CD4-positive, alpha-beta T cell treated with Interleukin-15 for 1 hour (primary cell): ENCODE measurements at regions not wholly inside any gene's neighbourhood (a gene's known extent, or its start where the extent isn't known, plus 50 kb on each side); places are given as distances from the start of the nearest gene placed in this dataset.

Experiments used
- DNase-seq: peaks from one replicate; pipeline ENCODE4 v3.0.0-alpha.2; 2020

GRCh38 chr12:68451261-68452077, 119.3 kb upstream of the MDM1 start:
- no peak for DNase-seq

DNA sequence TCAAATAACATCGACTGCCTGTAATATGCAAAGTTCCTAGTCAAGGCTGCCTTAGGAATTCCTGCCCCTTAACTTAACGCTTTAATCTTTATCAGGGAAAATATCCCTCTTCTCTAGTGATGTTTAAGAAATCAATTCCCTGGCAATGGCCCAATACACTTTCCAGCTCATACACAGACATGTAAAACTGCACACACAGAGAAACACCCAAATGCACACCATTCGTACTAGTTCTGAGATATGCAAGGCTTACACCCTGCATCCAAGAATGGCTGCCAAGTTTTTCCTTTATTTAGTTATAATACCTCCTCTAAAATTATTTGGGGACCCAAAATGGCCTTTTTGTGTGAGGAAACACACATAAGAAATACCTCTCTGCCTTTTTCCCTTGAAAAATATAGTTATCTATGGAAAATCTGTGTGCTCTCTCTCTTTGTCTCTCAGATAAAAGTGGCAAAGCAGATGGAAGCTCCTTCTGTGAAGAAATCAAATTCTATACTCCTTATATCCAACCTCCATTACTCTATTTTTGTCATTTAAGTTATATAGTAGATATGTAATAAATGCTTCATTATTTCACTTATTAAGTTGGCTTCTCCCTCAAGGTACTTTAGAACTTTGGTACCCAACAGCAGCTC, 120.0 kb upstream of the MDM1 start:
- no peak for DNase-seq

GRCh38 chr12:68453278-68453677, 121.1 kb upstream of the MDM1 start:
- no peak for DNase-seq

- no peak for DNase-seq
Observed at GRCh38 chr12:68453876-68454275, 121.7 kb upstream of the MDM1 start.

DNA sequence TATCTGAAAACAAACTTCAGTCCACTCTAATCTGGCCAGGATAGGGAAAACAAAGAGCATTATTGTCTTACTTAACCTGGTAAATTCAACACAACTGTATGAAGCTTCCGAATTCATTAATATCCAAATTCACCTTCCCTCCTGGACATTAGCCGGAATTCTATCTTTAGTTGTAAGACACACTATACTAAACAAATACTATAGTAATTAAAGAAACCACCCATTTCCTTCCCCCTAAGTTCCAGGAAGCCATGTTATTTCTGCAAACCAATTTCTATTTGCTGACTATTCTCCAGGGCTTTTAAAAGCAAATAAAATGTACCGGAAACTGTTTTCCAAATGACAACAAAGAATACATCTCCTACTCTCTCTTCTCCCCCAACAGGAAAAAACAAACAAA, 122.7 kb upstream of the MDM1 start:
- DNase-seq, result no peak

DNA sequence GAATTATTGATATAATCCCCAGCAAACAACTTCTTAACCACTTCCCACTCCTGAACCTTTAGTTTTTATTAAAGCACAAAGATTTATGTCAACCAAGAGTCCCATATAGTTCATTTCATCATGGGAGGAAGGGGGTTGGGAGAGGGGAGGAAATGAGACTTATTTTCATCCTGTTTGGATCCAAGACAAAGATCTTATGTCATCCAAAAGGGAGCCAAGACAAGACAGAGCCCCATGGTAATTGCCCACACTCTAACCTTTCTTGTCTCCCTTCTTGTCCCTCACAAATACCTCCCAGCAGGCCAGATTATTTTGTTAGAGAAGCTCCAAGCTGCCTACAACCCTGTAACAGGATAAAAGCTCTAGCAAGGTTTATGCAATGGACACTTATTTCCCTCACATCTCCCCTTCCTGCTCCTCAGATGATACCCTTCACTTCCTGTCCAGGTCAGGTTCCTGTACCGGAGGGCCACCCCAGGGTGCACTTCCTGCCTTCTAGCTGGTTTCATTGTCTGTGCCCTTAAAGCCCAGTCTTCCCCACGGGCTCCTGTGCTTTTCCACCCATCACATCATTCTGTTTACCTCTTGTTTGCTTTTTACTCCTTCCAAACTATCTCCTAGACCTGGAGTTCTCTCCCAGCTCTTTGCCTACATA, 123.7 kb upstream of the MDM1 start:
- DNase-seq, result no peak

DNA sequence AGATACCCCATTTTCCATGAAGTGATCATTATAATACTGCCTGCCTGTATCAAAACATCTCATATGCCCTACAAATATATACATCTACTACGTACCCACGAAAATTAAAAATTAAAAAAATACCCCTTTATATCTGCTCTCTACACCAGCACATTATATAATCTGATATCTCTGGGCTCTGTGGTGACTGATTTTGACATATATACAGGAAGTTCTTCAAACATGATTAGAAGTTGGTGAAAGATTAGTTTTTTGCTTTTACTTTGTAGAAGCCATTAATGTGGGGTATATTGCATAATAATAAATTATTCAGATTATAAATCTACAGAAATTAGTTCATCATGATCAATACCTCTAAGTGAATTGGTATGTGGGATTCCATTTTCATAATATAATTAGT, 126.7 kb upstream of the MDM1 start:
- no peak for DNase-seq

- DNase-seq, result no peak
Observed at GRCh38 chr12:68460236-68460635, 128.1 kb upstream of the MDM1 start.

GRCh38 chr12:68461645-68462044, 129.5 kb upstream of the MDM1 start:
- DNase-seq, result no peak

GRCh38 chr12:68462803-68463202, 130.6 kb upstream of the MDM1 start:
- DNase-seq, result no peak

GRCh38 chr12:68465227-68465626, 133.1 kb upstream of the MDM1 start:
- no peak for DNase-seq

DNA sequence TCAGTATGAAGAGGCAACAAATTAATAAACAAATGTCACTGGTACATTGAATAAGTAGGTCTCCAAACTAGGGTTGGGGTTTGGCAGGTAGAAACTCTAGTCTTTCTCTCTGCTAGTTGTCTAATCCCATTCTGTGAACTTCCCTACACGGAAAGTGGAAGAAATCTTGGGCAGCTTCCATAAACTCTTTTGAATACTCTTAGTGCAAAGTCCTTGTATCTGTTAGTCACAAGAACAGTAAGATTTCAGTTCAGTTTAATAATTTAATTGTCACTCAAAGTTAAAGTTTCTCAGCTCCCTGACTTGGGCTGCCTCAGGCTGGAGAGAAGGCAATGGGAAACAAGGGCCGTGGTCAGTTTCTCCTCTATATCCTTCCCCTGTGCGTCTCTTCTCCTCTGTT, 135.4 kb upstream of the MDM1 start:
- DNase-seq, result no peak

GRCh38 chr12:68468036-68468435, 135.9 kb upstream of the MDM1 start:
- no peak for DNase-seq

GRCh38 chr12:68469113-68469512, 137.0 kb upstream of the MDM1 start:
- DNase-seq, result no peak

DNA sequence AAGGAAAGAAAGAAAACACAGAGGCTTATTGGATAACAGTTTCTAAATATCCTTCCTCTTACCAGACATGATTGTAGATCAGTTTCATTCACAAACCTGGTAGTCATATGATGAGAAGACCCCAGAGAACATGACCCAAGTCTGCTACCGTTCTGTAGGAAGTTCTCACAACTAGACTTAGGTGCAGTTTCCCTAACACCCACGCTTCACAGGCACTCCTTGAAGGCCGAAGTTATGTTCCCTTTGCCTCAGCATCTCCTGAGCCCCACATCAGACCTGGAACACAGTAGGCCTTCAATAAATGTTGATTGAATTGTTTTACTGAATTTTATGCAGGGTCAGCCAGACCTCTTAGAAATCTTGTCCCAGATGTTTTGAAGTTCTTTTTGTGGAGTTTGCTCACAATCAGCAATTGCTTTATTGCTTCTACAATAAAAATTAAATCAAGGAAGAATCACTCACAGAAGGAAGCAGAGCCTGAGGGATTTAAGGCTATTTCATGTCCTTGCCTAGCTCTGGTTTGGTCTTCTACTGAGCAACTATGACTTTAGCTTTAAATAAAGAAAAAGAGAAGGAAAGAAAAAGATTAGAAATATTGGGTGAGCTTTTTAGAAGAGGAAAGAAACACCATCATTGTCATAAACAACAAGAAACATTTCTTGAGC, 138.6 kb upstream of the MDM1 start:
- no peak for DNase-seq

GRCh38 chr12:68474467-68475204, 136.1 kb upstream of the RAP1B start:
- DNase-seq, result no peak

DNA sequence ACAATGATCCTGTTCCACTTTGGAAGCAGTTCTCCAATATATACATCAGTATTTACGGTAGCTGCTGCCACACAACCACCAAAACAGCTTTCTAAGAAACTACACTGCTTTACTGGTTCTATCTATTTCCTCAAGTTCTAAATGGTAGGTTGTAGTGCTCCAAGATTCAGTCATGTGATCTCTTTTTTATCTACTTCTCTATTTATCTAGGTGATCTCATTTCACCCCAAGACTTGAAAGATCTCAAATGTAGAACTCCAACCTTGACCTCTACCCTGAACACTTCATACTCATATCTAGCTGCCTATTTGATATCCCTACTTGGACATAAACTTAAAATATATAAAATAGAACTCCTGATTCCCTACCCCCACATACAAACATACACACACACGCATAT, 133.9 kb upstream of the RAP1B start:
- DNase-seq, result no peak

DNA sequence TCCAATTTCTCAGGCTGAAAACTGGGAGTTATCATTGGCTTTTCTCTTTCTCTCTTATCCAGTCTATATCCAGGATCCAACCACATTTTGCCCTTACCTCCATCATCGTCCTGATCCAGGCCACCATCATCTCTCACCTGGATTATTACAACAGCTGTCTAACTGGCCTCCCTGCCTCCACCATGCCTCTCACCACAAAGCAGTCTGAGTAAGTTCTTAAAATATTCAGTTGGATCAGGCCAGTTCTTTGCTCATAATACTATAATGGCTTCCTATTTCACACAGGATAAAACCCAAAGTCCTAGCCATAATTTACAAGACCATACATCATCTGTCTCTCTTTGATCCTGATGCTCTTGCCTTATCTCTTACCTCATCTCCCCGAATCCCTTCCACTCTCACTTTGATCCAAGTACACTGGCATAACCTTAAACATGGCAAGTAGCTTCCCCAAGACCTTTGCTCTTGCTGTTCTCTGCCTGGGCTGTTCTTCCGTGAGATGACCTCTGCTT, 133.4 kb upstream of the RAP1B start:
- no peak for DNase-seq

GRCh38 chr12:68477906-68478305, 132.8 kb upstream of the RAP1B start:
- no peak for DNase-seq

DNA sequence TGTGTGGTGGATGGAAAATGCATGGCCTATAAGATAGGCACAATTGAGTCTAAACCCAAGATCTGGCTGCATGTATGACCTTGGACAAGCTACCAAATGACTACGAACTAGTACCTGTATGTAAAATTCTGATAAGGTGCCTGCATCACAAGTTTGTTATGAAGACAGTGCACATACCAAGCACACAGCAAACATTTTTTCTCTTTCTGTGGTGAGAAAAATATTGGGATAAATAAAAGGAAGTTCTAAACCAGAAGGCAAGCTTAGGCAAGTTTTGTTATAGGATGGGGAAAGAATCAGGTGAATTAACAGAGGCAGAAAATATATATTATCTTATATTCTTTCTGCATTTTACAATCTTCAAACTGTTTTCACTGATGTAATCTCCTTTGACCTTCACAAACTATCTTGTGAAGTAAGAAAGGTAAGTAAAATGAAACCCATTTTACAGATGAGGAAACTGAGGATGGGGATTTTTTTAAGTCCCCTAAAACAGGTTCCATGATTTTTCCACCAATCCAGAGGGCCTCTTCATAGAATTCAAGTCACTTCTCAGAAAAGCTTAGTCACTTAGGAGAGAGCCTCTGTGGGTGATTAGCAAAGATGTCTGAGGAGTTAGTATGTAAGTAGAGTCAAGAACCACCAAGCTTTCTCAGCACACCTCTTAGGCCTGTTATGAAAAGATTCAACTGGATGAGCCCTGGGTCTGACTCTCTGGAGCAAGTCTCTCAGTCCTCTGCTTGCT, 132.0 kb upstream of the RAP1B start:
- DNase-seq, result no peak

DNA sequence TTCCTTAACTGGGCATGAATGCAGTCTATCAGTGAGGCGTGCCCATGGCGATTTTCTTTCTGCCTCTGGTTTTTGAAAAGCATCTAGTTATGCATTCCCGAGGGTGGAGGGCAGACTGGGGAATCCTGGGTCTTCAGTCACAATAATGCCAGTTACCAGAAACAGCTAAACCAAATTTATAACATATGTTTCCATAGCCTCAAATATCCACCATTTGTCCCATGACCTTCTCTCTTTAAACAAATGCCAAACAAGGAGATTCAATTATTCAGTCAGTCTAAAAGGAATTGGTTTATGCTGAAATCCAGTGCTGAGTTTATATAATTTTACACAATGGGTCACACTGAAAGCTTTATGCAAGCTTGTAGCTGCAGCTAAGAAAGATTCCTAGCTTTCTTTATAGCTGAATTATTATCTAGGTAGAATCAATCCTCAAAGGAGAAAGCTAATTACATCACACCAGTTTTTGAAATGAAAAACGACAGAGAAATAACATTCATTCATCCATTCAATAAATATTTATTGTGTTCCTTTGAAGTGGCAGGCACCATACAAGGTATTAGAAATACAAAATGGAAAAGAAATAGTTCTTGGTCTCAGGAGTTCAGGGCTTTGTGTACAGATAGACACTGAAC, 131.3 kb upstream of the RAP1B start:
- no peak for DNase-seq
